ENCODE measurements at regions not wholly inside any gene's neighbourhood (a gene's known extent, or its start where the extent isn't known, plus 50 kb on each side); places are given as distances from the start of the nearest gene placed in this dataset.

GRCh38 chr21:45341779-45342178, 54.1 kb upstream of the POFUT2 start:
- H3K27ac ChIP-seq, result no peak overlapping the region
- intact Hi-C loops (cut with DNase I), result no loop called here
- peaks cover 0 to 42% (median 6%) of the 10 kb centered on the region in 3 donors for H3K27me3 ChIP-seq (ENCODE audit: insufficient read depth in 3 of 3, low read length in 2 of 3)
- no peak for DNase-seq
- no peaks in the 10 kb centered on the region for H3K4me1 ChIP-seq
- TF ChIP-seq CTCF (IDR thresholded peaks at IDR 0.05), result no peak
- H3K9me3 ChIP-seq, result no peaks in the 10 kb centered on the region
- 57 to 60% (median 58%) methylated on average over 9 of the region's 9 CpGs for WGBS, 3 donors
- no peak for ATAC-seq
- no peak overlapping the region for H3K4me3 ChIP-seq
- no peaks in the 10 kb centered on the region for H3K36me3 ChIP-seq (ENCODE audit: insufficient read depth in 1 of 2, low read depth in 1 of 2)

- Histone ChIP-seq H3K9me3 (no peaks in the 10 kb centered on the region), H3K4me3 (no peak overlapping the region), H3K4me1 (no peaks in the 10 kb centered on the region), H3K36me3 (ENCODE audit: insufficient read depth in 1 of 2, low read depth in 1 of 2) (no peaks in the 10 kb centered on the region), H3K27me3 (ENCODE audit: insufficient read depth in 3 of 3, low read length in 2 of 3) (peaks cover 0 to 42% (median 10%) of the 10 kb centered on the region in 3 donors), H3K27ac (no peak overlapping the region)
- 80 to 94% (median 89%) methylated on average over 15 of the region's 15 CpGs for WGBS, 3 donors
- intact Hi-C loops (cut with DNase I), result no loop called here
- TF ChIP-seq CTCF (IDR thresholded peaks at IDR 0.05), result no peak
- no peak for DNase-seq
- no peak for ATAC-seq
Observed at GRCh38 chr21:45343891-45344290, 56.2 kb upstream of the POFUT2 start.

- Histone ChIP-seq H3K36me3 (ENCODE audit: insufficient read depth in 1 of 2, low read depth in 1 of 2) (no peaks in the 10 kb centered on the region), H3K27ac (no peak overlapping the region), H3K4me3 (no peak overlapping the region), H3K9me3 (no peaks in the 10 kb centered on the region), H3K4me1 (no peaks in the 10 kb centered on the region), H3K27me3 (ENCODE audit: insufficient read depth in 3 of 3, low read length in 2 of 3) (peaks cover 0 to 41% (median 10%) of the 10 kb centered on the region in 3 donors)
- ATAC-seq (no peak), DNase-seq (no peak)
- no peak for TF ChIP-seq CTCF (IDR thresholded peaks at IDR 0.05)
- intact Hi-C loops (cut with DNase I), result no loop called here
- 58 to 64% (median 60%) methylated on average over 21 of the region's 21 CpGs for WGBS, 3 donors
Observed at GRCh38 chr21:45344576-45344975, 56.9 kb upstream of the POFUT2 start.

- WGBS, 3 donors, result 63 to 72% (median 71%) methylated on average over 31 of the region's 31 CpGs
- intact Hi-C loops (cut with DNase I), result no loop called here
- ATAC-seq, result no peak
- Histone ChIP-seq H3K27me3 (ENCODE audit: insufficient read depth in 3 of 3, low read length in 2 of 3) (peaks cover 0 to 40% (median 10%) of the 10 kb centered on the region in 3 donors), H3K27ac (no peak overlapping the region), H3K4me3 (no peak overlapping the region), H3K4me1 (no peaks in the 10 kb centered on the region), H3K9me3 (no peaks in the 10 kb centered on the region), H3K36me3 (ENCODE audit: insufficient read depth in 1 of 2, low read depth in 1 of 2) (no peaks in the 10 kb centered on the region)
- DNase-seq, result peak in 1 of 2 donors; percentile 41
- no peak for TF ChIP-seq CTCF (IDR thresholded peaks at IDR 0.05)
Observed at GRCh38 chr21:45347048-45347711, 57.8 kb upstream of the COL18A1 start.
